ENCODE measurements at regions not wholly inside any gene's neighbourhood (a gene's known extent, or its start where the extent isn't known, plus 50 kb on each side); places are given as distances from the start of the nearest gene placed in this dataset.

- no peaks in the 10 kb centered on the region for H3K9me3 ChIP-seq (ENCODE audit: control insufficient read depth, insufficient read depth, low read length)
- no peak overlapping the region for H3K9ac ChIP-seq (ENCODE audit: low read depth, low read length)
- H3K4me1 ChIP-seq (ENCODE audit: insufficient read depth, low read length), result no peaks in the 10 kb centered on the region
- H3K36me3 ChIP-seq (ENCODE audit: insufficient read depth, low read length), result no peaks in the 10 kb centered on the region
These were observed 49.9 kb upstream of the LMO1 start for GRCh38 chr11:8313504-8314090.
